ENCODE measurements at regions not wholly inside any gene's neighbourhood (a gene's known extent, or its start where the extent isn't known, plus 50 kb on each side); places are given as distances from the start of the nearest gene placed in this dataset.

- Histone ChIP-seq H3K27me3 (ENCODE audit: control insufficient read depth in 1 of 2, insufficient read depth in 2 of 2, low read length in 2 of 2) (no peaks in the 10 kb centered on the region), H3K4me1 (ENCODE audit: insufficient read depth, low read length) (no peaks in the 10 kb centered on the region), H3K9me3 (ENCODE audit: control insufficient read depth in 1 of 2, insufficient read depth in 1 of 2, low read length in 2 of 2) (no peaks in the 10 kb centered on the region), H3K4me3 (ENCODE audit: low read length) (no peak overlapping the region), H3K27ac (ENCODE audit: low read depth in 1 of 2, low read length in 2 of 2) (no peak overlapping the region), H3K36me3 (ENCODE audit: insufficient read depth, low read length) (no peaks in the 10 kb centered on the region)
- intact Hi-C loops (cut with DNase I, micrococcal nuclease), result no loop called here
- ChIA-PET POLR2A (no interaction called here), CTCF (no interaction called here)
- ATAC-seq (ENCODE audit: poor library complexity) (no peak), DNase-seq (no peak)
- Mint-ChIP-seq H3K9me3 (no peaks in the 10 kb centered on the region), H3K27me3 (no peaks in the 10 kb centered on the region), H3K36me3 (ENCODE audit: low read depth) (no peaks in the 10 kb centered on the region), H3K27ac (no peak overlapping the region), H3K4me1 (ENCODE audit: low read depth) (no peaks in the 10 kb centered on the region), H3K4me3 (no peak overlapping the region)
- TF ChIP-seq, protein P1, sequence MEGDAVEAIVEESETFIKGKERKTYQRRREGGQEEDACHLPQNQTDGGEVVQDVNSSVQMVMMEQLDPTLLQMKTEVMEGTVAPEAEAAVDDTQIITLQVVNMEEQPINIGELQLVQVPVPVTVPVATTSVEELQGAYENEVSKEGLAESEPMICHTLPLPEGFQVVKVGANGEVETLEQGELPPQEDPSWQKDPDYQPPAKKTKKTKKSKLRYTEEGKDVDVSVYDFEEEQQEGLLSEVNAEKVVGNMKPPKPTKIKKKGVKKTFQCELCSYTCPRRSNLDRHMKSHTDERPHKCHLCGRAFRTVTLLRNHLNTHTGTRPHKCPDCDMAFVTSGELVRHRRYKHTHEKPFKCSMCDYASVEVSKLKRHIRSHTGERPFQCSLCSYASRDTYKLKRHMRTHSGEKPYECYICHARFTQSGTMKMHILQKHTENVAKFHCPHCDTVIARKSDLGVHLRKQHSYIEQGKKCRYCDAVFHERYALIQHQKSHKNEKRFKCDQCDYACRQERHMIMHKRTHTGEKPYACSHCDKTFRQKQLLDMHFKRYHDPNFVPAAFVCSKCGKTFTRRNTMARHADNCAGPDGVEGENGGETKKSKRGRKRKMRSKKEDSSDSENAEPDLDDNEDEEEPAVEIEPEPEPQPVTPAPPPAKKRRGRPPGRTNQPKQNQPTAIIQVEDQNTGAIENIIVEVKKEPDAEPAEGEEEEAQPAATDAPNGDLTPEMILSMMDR (IDR thresholded peaks at IDR 0.05), result no peak
Observed at GRCh38 chr3:23663246-23663645, 142.5 kb upstream of the UBE2E1 start.

DNA sequence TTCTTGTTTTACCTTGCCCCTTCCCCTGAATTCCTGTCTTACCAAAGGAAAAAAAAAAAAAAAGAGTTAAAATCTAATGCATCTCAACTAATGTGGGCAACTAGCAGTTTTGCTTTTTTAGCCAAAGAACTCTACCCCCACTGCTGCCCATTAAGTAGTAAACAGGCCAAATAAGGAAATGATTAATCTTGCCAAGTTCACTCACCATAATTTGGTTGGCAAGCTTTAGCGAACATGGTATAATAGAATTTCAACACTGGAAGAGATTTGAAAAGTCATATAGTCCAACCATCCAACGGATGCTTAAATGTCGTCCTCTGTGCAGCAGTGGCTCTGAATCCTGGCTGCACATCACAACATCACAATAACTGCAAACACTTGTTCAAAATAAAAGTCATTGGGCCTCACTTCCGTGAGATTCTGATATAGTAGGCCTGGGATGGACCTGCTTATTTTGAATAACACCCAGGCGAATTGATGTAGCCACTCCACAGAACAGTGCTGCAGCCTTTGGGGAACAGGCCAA, 142.0 kb upstream of the UBE2E1 start:
- H3K4me1 Mint-ChIP-seq (ENCODE audit: low read depth), result no peaks in the 10 kb centered on the region
- no peak overlapping the region for H3K27ac ChIP-seq (ENCODE audit: low read depth in 1 of 2, low read length in 2 of 2)
- ATAC-seq (ENCODE audit: poor library complexity), result no peak
- no peak overlapping the region for H3K4me3 ChIP-seq (ENCODE audit: low read length)
- intact Hi-C loops (cut with DNase I, micrococcal nuclease), result no loop called here
- TF ChIP-seq, protein P1 (IDR thresholded peaks at IDR 0.05), result no peak
- no peak for DNase-seq
- no peaks in the 10 kb centered on the region for H3K36me3 ChIP-seq (ENCODE audit: insufficient read depth, low read length)
- H3K9me3 Mint-ChIP-seq, result no peaks in the 10 kb centered on the region
- H3K27ac Mint-ChIP-seq, result no peak overlapping the region
- POLR2A ChIA-PET, result no interaction called here
- H3K27me3 ChIP-seq (ENCODE audit: control insufficient read depth in 1 of 2, insufficient read depth in 2 of 2, low read length in 2 of 2), result no peaks in the 10 kb centered on the region
- H3K4me3 Mint-ChIP-seq, result no peak overlapping the region
- H3K36me3 Mint-ChIP-seq (ENCODE audit: low read depth), result no peaks in the 10 kb centered on the region
- CTCF ChIA-PET, result no interaction called here
- H3K9me3 ChIP-seq (ENCODE audit: control insufficient read depth in 1 of 2, insufficient read depth in 1 of 2, low read length in 2 of 2), result no peaks in the 10 kb centered on the region
- H3K27me3 Mint-ChIP-seq, result no peaks in the 10 kb centered on the region
- H3K4me1 ChIP-seq (ENCODE audit: insufficient read depth, low read length), result no peaks in the 10 kb centered on the region

- ATAC-seq (ENCODE audit: poor library complexity), result no peak
- H3K9me3 ChIP-seq (ENCODE audit: control insufficient read depth in 1 of 2, insufficient read depth in 1 of 2, low read length in 2 of 2), result no peaks in the 10 kb centered on the region
- H3K4me3 Mint-ChIP-seq, result no peak overlapping the region
- H3K4me1 Mint-ChIP-seq (ENCODE audit: low read depth), result no peaks in the 10 kb centered on the region
- H3K4me3 ChIP-seq (ENCODE audit: low read length), result no peak overlapping the region
- no peaks in the 10 kb centered on the region for H3K36me3 ChIP-seq (ENCODE audit: insufficient read depth, low read length)
- ChIA-PET POLR2A (no interaction called here), CTCF (no interaction called here)
- H3K9me3 Mint-ChIP-seq, result no peaks in the 10 kb centered on the region
- intact Hi-C loops (cut with DNase I, micrococcal nuclease), result no loop called here
- TF ChIP-seq, protein P1 (IDR thresholded peaks at IDR 0.05), result no peak
- peaks cover 4% of the 10 kb centered on the region for H3K27me3 Mint-ChIP-seq
- DNase-seq, result no peak
- no peaks in the 10 kb centered on the region for H3K36me3 Mint-ChIP-seq (ENCODE audit: low read depth)
- H3K27ac Mint-ChIP-seq, result no peak overlapping the region
- H3K27me3 ChIP-seq (ENCODE audit: control insufficient read depth in 1 of 2, insufficient read depth in 2 of 2, low read length in 2 of 2), result no peaks in the 10 kb centered on the region
- no peaks in the 10 kb centered on the region for H3K4me1 ChIP-seq (ENCODE audit: insufficient read depth, low read length)
- no peak overlapping the region for H3K27ac ChIP-seq (ENCODE audit: low read depth in 1 of 2, low read length in 2 of 2)
Observed at GRCh38 chr3:23664459-23664858, 141.3 kb upstream of the UBE2E1 start.
